H9 (cell line): ENCODE measurements at regions not wholly inside any gene's neighbourhood (a gene's known extent, or its start where the extent isn't known, plus 50 kb on each side); places are given as distances from the start of the nearest gene placed in this dataset.

Experiments
- DNase-seq: peaks from one replicate; pipeline ENCODE4 v3.0.0-alpha.2; 2017
- H2AFZ ChIP-seq: one replicate; pipeline ENCODE4 v1.6.1; 2013; ENCODE audit warnings: mild to moderate bottlenecking, low read length, control low read depth, moderate library complexity
- H2AK5ac ChIP-seq: 2 replicates; pipeline ENCODE4 v1.6.1; 2013; ENCODE audit warnings: low read length, control low read depth, mixed read lengths; ENCODE audit not compliant: insufficient read length
- H2BK120ac ChIP-seq: one replicate; pipeline ENCODE4 v1.6.1; 2013; ENCODE audit warnings: low read depth, mild to moderate bottlenecking, low read length, control low read depth, inconsistent platforms; ENCODE audit not compliant: poor library complexity, severe bottlenecking
- H2BK12ac ChIP-seq: 2 replicates; pipeline ENCODE4 v1.6.1; 2013; ENCODE audit warnings: low read length, control low read depth, mixed read lengths, low read depth; ENCODE audit not compliant: insufficient read length
- H2BK15ac ChIP-seq: 2 replicates; pipeline ENCODE4 v1.6.1; 2013; ENCODE audit warnings: low read depth, low read length, control low read depth
- H2BK20ac ChIP-seq: one replicate; pipeline ENCODE4 v1.6.1; 2013; ENCODE audit warnings: low read depth, mild to moderate bottlenecking, low read length, control low read depth, inconsistent platforms; ENCODE audit not compliant: poor library complexity, severe bottlenecking
- H2BK5ac ChIP-seq: 2 replicates; pipeline ENCODE4 v1.6.1; 2013; ENCODE audit warnings: low read length, control low read depth, mixed read lengths; ENCODE audit not compliant: insufficient read length
- H3K14ac ChIP-seq: 2 replicates; pipeline ENCODE4 v1.6.1; 2013; ENCODE audit warnings: low read length, control low read depth; ENCODE audit not compliant: insufficient read depth
- H3K18ac ChIP-seq: 2 replicates; pipeline ENCODE4 v1.6.1; 2013; ENCODE audit warnings: low read depth, mild to moderate bottlenecking, mixed read lengths, low read length, control low read depth; ENCODE audit not compliant: insufficient read length
- H3K23ac ChIP-seq: 2 replicates; pipeline ENCODE4 v1.6.1; 2013; ENCODE audit warnings: low read length, control low read depth, mixed read lengths, low read depth; ENCODE audit not compliant: insufficient read length
- H3K23me2 ChIP-seq: 2 replicates; pipeline ENCODE4 v1.6.1; 2013; ENCODE audit warnings: low read depth, mild to moderate bottlenecking, mixed read lengths, low read length, control low read depth; ENCODE audit not compliant: insufficient read length, poor library complexity, severe bottlenecking
- H3K27ac ChIP-seq: 2 replicates; pipeline ENCODE4 v1.5.1; 2013; ENCODE audit warnings: low read length, control low read depth, mixed read lengths, low read depth; ENCODE audit not compliant: insufficient read length
- H3K27me3 ChIP-seq: 2 replicates; pipeline ENCODE4 v1.6.1; 2013; ENCODE audit warnings: low read length, control low read depth, inconsistent platforms; ENCODE audit not compliant: insufficient read depth
- H3K4ac ChIP-seq: 2 replicates; pipeline ENCODE4 v1.6.1; 2013; ENCODE audit warnings: low read depth, mild to moderate bottlenecking, control low read depth, inconsistent platforms, low read length, moderate library complexity
- H3K4me1 ChIP-seq: 2 replicates; pipeline ENCODE4 v1.6.1; 2013; ENCODE audit warnings: low read length, control low read depth, inconsistent platforms; ENCODE audit not compliant: insufficient read depth
- H3K4me2 ChIP-seq: 2 replicates; pipeline ENCODE4 v1.6.1; 2013; ENCODE audit warnings: low read length, control low read depth, mixed read lengths; ENCODE audit not compliant: insufficient read length, insufficient read depth
- H3K56ac ChIP-seq: 2 replicates; pipeline ENCODE4 v1.6.1; 2013; ENCODE audit warnings: low read depth, mild to moderate bottlenecking, mixed read lengths, low read length, control low read depth; ENCODE audit not compliant: insufficient read length
- H3K79me1 ChIP-seq: 2 replicates; pipeline ENCODE4 v1.6.1; 2013; ENCODE audit warnings: low read depth, mild to moderate bottlenecking, moderate library complexity, low read length, control low read depth, inconsistent platforms; ENCODE audit not compliant: insufficient read depth, poor library complexity, severe bottlenecking
- H3K79me2 ChIP-seq: 2 replicates; pipeline ENCODE4 v1.6.1; 2013; ENCODE audit warnings: low read length, control low read depth, inconsistent platforms; ENCODE audit not compliant: insufficient read depth
- H3K9ac ChIP-seq: 2 replicates; pipeline ENCODE4 v1.6.1; 2013; ENCODE audit warnings: low read length, control low read depth, mixed read lengths; ENCODE audit not compliant: insufficient read length; ENCODE audit errors: extremely low read depth
- H3K9me3 ChIP-seq: one replicate; pipeline ENCODE4 v1.6.1; 2013; ENCODE audit warnings: low read depth, low read length, inconsistent platforms; ENCODE audit not compliant: control insufficient read depth
- H3T11ph ChIP-seq: one replicate; pipeline ENCODE4 v1.6.1; 2013; ENCODE audit warnings: mild to moderate bottlenecking, low read length, control low read depth, inconsistent platforms
- H4K20me1 ChIP-seq: one replicate; pipeline ENCODE4 v1.6.1; 2013; ENCODE audit not compliant: control insufficient read depth, insufficient read length, insufficient read depth
- H4K5ac ChIP-seq: 2 replicates; pipeline ENCODE4 v1.6.1; 2013; ENCODE audit warnings: low read depth, mild to moderate bottlenecking, mixed read lengths, low read length, control low read depth; ENCODE audit not compliant: insufficient read length
- H4K8ac ChIP-seq: replicated peaks from 2 replicates; pipeline ENCODE4 v1.6.1; 2013; ENCODE audit warnings: low read length, control low read depth, mixed read lengths, low read depth; ENCODE audit not compliant: insufficient read length
- H4K91ac ChIP-seq: 2 replicates; pipeline ENCODE4 v1.6.1; 2013; ENCODE audit warnings: low read depth, mild to moderate bottlenecking, moderate library complexity, mixed read lengths, low read length, control low read depth; ENCODE audit not compliant: insufficient read length
- H3K27ac Mint-ChIP-seq, 3 experiments: 2 replicates in 2 of 3; 3 replicates in 1 of 3; pipeline ENCODE4 v1.8.0; 2020 to 2021; ENCODE audit warnings: mixed read lengths in 3 of 3, mild to moderate bottlenecking in 1 of 3, moderate library complexity in 1 of 3
- H3K27me3 Mint-ChIP-seq: 2 replicates; pipeline ENCODE4 v1.8.0; 2021; ENCODE audit warnings: low read depth, mild to moderate bottlenecking, moderate library complexity, mixed read lengths
- H3K36me3 Mint-ChIP-seq, 3 experiments: 2 replicates in 2 of 3; 3 replicates in 1 of 3; pipeline ENCODE4 v1.8.0; 2020 to 2021; ENCODE audit warnings: low read depth in 3 of 3, mixed read lengths in 3 of 3; ENCODE audit not compliant: insufficient read depth in 1 of 3
- H3K4me1 Mint-ChIP-seq, 2 experiments: 2 replicates each; pipeline ENCODE4 v1.8.0; 2020; ENCODE audit warnings: mixed read lengths in 2 of 2
- H3K4me3 Mint-ChIP-seq, 2 experiments: 2 replicates in 1 of 2; 3 replicates in 1 of 2; pipeline ENCODE4 v1.8.0; 2020 to 2021; ENCODE audit warnings: mild to moderate bottlenecking in 2 of 2, mixed read lengths in 2 of 2, moderate library complexity in 1 of 2
- H3K9me3 Mint-ChIP-seq, 2 experiments: 2 replicates in 1 of 2; 3 replicates in 1 of 2; pipeline ENCODE4 v1.8.0; 2020; ENCODE audit warnings: mild to moderate bottlenecking in 2 of 2, mixed read lengths in 2 of 2, moderate library complexity in 1 of 2
- CTCF ChIP-seq: fragments of 200-600 bp; sonication (generic); conservative IDR thresholded peaks from 3 replicates; pipeline ENCODE4 v1.8.0; 2021; ENCODE audit warnings: antibody characterized with exemption, mild to moderate bottlenecking
- WGBS: extraction: QIAGEN DNeasy Blood & Tissue Kit; methylation state at CpG from one replicate; pipeline ENCODE4 v1.1.7; 2013; ENCODE audit warnings: missing lambda C conversion rate, low lambda C conversion rate, mixed read lengths; ENCODE audit not compliant: insufficient read length; ENCODE audit errors: extremely low coverage; 5-methylcytosine and 5-hydroxymethylcytosine counted together

- no peak for DNase-seq
- Mint-ChIP-seq H3K27ac (peak overlapping the region in 1 of 3 experiments; percentile 35; a peak in 1 of 7 replicates), H3K36me3 (no peaks in the 10 kb centered on the region), H3K4me3 (no peak overlapping the region), H3K27me3 (peaks cover 3% of the 10 kb centered on the region; the same call in 1 of the 2 replicates), H3K9me3 (no peaks in the 10 kb centered on the region; a peak in 1 of 5 replicates), H3K4me1 (peaks cover 20 to 31% of the 10 kb centered on the region in 2 experiments)
- Histone ChIP-seq H3T11ph (no peak overlapping the region), H2BK20ac (no peak overlapping the region), H3K27me3 (no peaks in the 10 kb centered on the region), H3K79me2 (no peaks in the 10 kb centered on the region), H2BK120ac (no peak overlapping the region), H3K14ac (no peak overlapping the region), H4K5ac (no peak overlapping the region), H2BK5ac (no peak overlapping the region), H3K79me1 (no peaks in the 10 kb centered on the region), H2BK15ac (no peak overlapping the region), H2BK12ac (no peak overlapping the region), H4K8ac (no peak overlapping the region), H3K4me1 (0 out of 2 replicates have a peak, but pooled peaks cover 3% of the 10 kb centered on the region), H3K18ac (no peak overlapping the region), H4K20me1 (no peaks in the 10 kb centered on the region), H3K27ac (no peak overlapping the region), H3K56ac (no peak overlapping the region), H2AFZ (no peak overlapping the region), H3K9me3 (no peaks in the 10 kb centered on the region), H2AK5ac (no peak overlapping the region), H3K4ac (no peak overlapping the region), H3K9ac (no peak overlapping the region), H3K4me2 (no peak overlapping the region), H3K23me2 (no peaks in the 10 kb centered on the region), H4K91ac (no peak overlapping the region), H3K23ac (no peak overlapping the region)
- no peak for TF ChIP-seq CTCF
- WGBS: no CpG with 5 or more reads among the region's 7 CpGs
Observed at GRCh38 chr7:26441611-26442277, 150.1 kb downstream of the SNX10 start.
